HG02763 (cell line): ENCODE measurements at regions not wholly inside any gene's neighbourhood (a gene's known extent, or its start where the extent isn't known, plus 50 kb on each side); places are given as distances from the start of the nearest gene placed in this dataset.
"Not testable (repeated sequence)": the region's sequence is repeated elsewhere in the genome, so short reads cannot be mapped to it uniquely, and the experiment has no call there.

Experiments
- ATAC-seq: cut with Tn5 transposase; IDR thresholded peaks from one replicate; pipeline ENCODE4 v1.9.1; 2021; ENCODE audit warnings: mild to moderate bottlenecking, moderate library complexity; ENCODE audit not compliant: unreplicated experiment

GRCh38 chr2:150863691-150864090 is 376.2 kb upstream of the RND3 start:
- no peak for ATAC-seq

- no peak for ATAC-seq
Observed at GRCh38 chr2:150860301-150860700, 372.8 kb upstream of the RND3 start.

GRCh38 chr2:150859877-150860276 is 372.4 kb upstream of the RND3 start:
- ATAC-seq, result no peak

- no peak for ATAC-seq
Observed at GRCh38 chr2:150859162-150859561, 371.7 kb upstream of the RND3 start.

GRCh38 chr2:150858382-150858781 is 370.9 kb upstream of the RND3 start:
- no peak for ATAC-seq

GRCh38 chr2:150856596-150857281 is 369.3 kb upstream of the RND3 start:
- ATAC-seq, result no peak

- ATAC-seq, result no peak
Observed at GRCh38 chr2:150853263-150853662, 365.8 kb upstream of the RND3 start.

- no peak for ATAC-seq
Observed at GRCh38 chr2:150850641-150851040, 363.2 kb upstream of the RND3 start.

GRCh38 chr2:150847578-150847977 is 360.1 kb upstream of the RND3 start:
- ATAC-seq, result no peak

GRCh38 chr2:150846691-150847090 is 359.2 kb upstream of the RND3 start:
- no peak for ATAC-seq

GRCh38 chr2:150832686-150833085 is 345.2 kb upstream of the RND3 start:
- no peak for ATAC-seq

- no peak for ATAC-seq
Observed at GRCh38 chr2:150824118-150824517, 336.7 kb upstream of the RND3 start.

- no peak for ATAC-seq
Observed at GRCh38 chr2:150817422-150817821, 330.0 kb upstream of the RND3 start.

GRCh38 chr2:150812664-150813367 is 325.3 kb upstream of the RND3 start:
- no peak for ATAC-seq

- no peak for ATAC-seq
Observed at GRCh38 chr2:150812066-150812465, 324.6 kb upstream of the RND3 start.

- ATAC-seq, result no peak
Observed at GRCh38 chr2:150811259-150811855, 323.9 kb upstream of the RND3 start.

GRCh38 chr2:150809103-150809502 is 321.6 kb upstream of the RND3 start:
- no peak for ATAC-seq

- ATAC-seq, result no peak
Observed at GRCh38 chr2:150806336-150806735, 318.9 kb upstream of the RND3 start.

- no peak for ATAC-seq
Observed at GRCh38 chr2:150803689-150804398, 316.4 kb upstream of the RND3 start.

- no peak for ATAC-seq
Observed at GRCh38 chr2:150802635-150803034, 315.2 kb upstream of the RND3 start.

- not testable (repeated sequence) for ATAC-seq
Observed at GRCh38 chr2:150796236-150796635, 308.8 kb upstream of the RND3 start.
